Keratinocyte (primary cell): ENCODE measurements at regions not wholly inside any gene's neighbourhood (a gene's known extent, or its start where the extent isn't known, plus 50 kb on each side); places are given as distances from the start of the nearest gene placed in this dataset.

Experiments used
- DNase-seq: peaks from one replicate; pipeline ENCODE4 v3.0.0-alpha.2; 2011; ENCODE audit warnings: low read depth, missing footprints, low spot score
- FAIRE-seq: peaks from 2 replicates; lab custom pipeline; 2011; peaks lifted over from hg19 to GRCh38; lab: Jason Lieb, UNC
- H2AFZ ChIP-seq: 2 replicates; pipeline ENCODE4 v1.6.0; 2012; ENCODE audit warnings: low read length, control low read depth, inconsistent platforms; ENCODE audit not compliant: control insufficient read depth
- H3K27ac ChIP-seq: 2 replicates; pipeline ENCODE4 v1.5.1; 2011; ENCODE audit warnings: low read length; ENCODE audit not compliant: control insufficient read depth, insufficient read depth
- H3K27me3 ChIP-seq: 3 replicates; pipeline ENCODE4 v1.6.0; 2011; ENCODE audit warnings: low read length; ENCODE audit not compliant: control insufficient read depth, insufficient read depth; ENCODE audit errors: extremely low read depth
- H3K36me3 ChIP-seq, 2 experiments: 2 replicates in 1 of 2; 3 replicates in 1 of 2; pipeline ENCODE4 v1.5.1; 2011; ENCODE audit warnings: low read length in 2 of 2, mild to moderate bottlenecking in 1 of 2; ENCODE audit not compliant: control insufficient read depth in 2 of 2, insufficient read depth in 2 of 2; ENCODE audit errors: extremely low read depth in 1 of 2
- H3K4me1 ChIP-seq: 3 replicates; pipeline ENCODE4 v1.5.1; 2011; ENCODE audit warnings: low read length; ENCODE audit not compliant: control insufficient read depth, insufficient read depth; ENCODE audit errors: extremely low read depth
- H3K4me2 ChIP-seq: 3 replicates; pipeline ENCODE4 v1.6.0; 2011; ENCODE audit warnings: low read depth, low read length; ENCODE audit not compliant: control insufficient read depth, insufficient read depth; ENCODE audit errors: extremely low read depth
- H3K4me3 ChIP-seq, 3 experiments: fragments of 200-600 bp in 1 of 3; sonication (generic) in 1 of 3; 2 replicates in 2 of 3; 3 replicates in 1 of 3; pipeline ENCODE4 v1.5.1; 2011 to 2016; ENCODE audit warnings: low read length in 3 of 3, mild to moderate bottlenecking in 3 of 3, control low read depth in 2 of 3, inconsistent platforms in 1 of 3, low read depth in 1 of 3, mixed read lengths in 1 of 3, mixed run types in 1 of 3, moderate library complexity in 1 of 3; ENCODE audit not compliant: control insufficient read depth in 2 of 3, insufficient read depth in 2 of 3; ENCODE audit errors: extremely low read depth in 1 of 3
- H3K79me2 ChIP-seq: 2 replicates; pipeline ENCODE4 v1.6.0; 2012; ENCODE audit warnings: low read length; ENCODE audit not compliant: control insufficient read depth, insufficient read depth
- H3K9ac ChIP-seq: 3 replicates; pipeline ENCODE4 v1.6.0; 2011; ENCODE audit warnings: low read length; ENCODE audit not compliant: control insufficient read depth, insufficient read depth; ENCODE audit errors: extremely low read depth
- H3K9me1 ChIP-seq: 3 replicates; pipeline ENCODE4 v1.6.0; 2011; ENCODE audit warnings: low read length; ENCODE audit not compliant: control insufficient read depth, insufficient read depth; ENCODE audit errors: extremely low read depth
- H3K9me3 ChIP-seq: 2 replicates; pipeline ENCODE4 v1.5.1; 2012; ENCODE audit warnings: low read depth, low read length; ENCODE audit not compliant: control insufficient read depth
- H4K20me1 ChIP-seq: 3 replicates; pipeline ENCODE4 v1.6.0; 2011; ENCODE audit warnings: low read length; ENCODE audit not compliant: control insufficient read depth, insufficient read depth; ENCODE audit errors: extremely low read depth
- EZH2 ChIP-seq: IDR thresholded peaks from one replicate; pipeline ENCODE4 v1.6.1; 2012; ENCODE audit warnings: inconsistent platforms, mild to moderate bottlenecking, low read length, moderate library complexity
- dilution Hi-C: fragments of 300-500 bp; cut with MboI; formaldehyde crosslinking; loops from one replicate; pipeline ENCODE4 v1.7.0; 2020; ENCODE audit warnings: low sequenced_read_pairs; ENCODE audit not compliant: extremely low pct_ligation_motif_present
- TF ChIP-seq, protein P1 (sequence below), 3 experiments: IDR thresholded peaks in 1 of 3; conservative IDR thresholded peaks in 1 of 3; optimal IDR thresholded peaks in 1 of 3; 2 replicates in 2 of 3; 3 replicates in 1 of 3; pipeline versions ENCODE3 to v1.5.1; 2011; ENCODE audit warnings: low read length in 3 of 3, mild to moderate bottlenecking in 3 of 3, moderate library complexity in 2 of 3, control low read depth in 1 of 3, inconsistent platforms in 1 of 3; ENCODE audit not compliant: insufficient read depth in 2 of 3; ENCODE audit errors: extremely low read depth in 1 of 3

DNA sequence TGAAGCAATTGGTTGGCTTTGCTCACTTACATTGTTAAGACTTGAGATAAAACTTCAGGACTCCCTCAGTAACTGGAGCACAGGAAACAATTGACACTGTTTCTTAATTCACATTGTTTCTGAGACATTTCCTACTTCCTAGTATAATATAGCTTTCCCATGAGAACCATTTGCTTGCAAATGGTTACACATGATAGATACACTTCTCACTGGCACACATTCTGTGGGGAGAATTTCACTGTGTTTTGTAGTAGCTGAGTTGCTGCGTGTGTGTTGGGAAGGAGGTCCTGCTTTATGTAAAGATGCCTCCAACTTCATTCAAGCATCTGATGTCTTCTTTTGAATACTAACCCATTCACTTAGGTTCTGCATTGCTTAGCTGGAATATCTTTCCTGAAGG lies 85.3 kb upstream of the SLC4A4 start:
- DNase-seq: no peak
- TF ChIP-seq, protein P1, sequence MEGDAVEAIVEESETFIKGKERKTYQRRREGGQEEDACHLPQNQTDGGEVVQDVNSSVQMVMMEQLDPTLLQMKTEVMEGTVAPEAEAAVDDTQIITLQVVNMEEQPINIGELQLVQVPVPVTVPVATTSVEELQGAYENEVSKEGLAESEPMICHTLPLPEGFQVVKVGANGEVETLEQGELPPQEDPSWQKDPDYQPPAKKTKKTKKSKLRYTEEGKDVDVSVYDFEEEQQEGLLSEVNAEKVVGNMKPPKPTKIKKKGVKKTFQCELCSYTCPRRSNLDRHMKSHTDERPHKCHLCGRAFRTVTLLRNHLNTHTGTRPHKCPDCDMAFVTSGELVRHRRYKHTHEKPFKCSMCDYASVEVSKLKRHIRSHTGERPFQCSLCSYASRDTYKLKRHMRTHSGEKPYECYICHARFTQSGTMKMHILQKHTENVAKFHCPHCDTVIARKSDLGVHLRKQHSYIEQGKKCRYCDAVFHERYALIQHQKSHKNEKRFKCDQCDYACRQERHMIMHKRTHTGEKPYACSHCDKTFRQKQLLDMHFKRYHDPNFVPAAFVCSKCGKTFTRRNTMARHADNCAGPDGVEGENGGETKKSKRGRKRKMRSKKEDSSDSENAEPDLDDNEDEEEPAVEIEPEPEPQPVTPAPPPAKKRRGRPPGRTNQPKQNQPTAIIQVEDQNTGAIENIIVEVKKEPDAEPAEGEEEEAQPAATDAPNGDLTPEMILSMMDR (optimal IDR thresholded peaks at IDR 0.05 in 1 of 3, IDR thresholded peaks at IDR 0.05 in 1 of 3, conservative IDR thresholded peaks at IDR 0.05 in 1 of 3; ENCODE audit: extremely low read depth in 1 of 3, insufficient read depth in 2 of 3, low read length in 3 of 3): no peak
- no peak for TF ChIP-seq EZH2
- no peaks in the 10 kb centered on the region for H3K79me2 ChIP-seq
- no peak overlapping the region for H3K4me3 ChIP-seq
- peak overlapping the region; percentile 69 for H2AFZ ChIP-seq
- no peak overlapping the region for H3K4me2 ChIP-seq
- no peaks in the 10 kb centered on the region for H4K20me1 ChIP-seq
- no peak overlapping the region for H3K27ac ChIP-seq
- dilution Hi-C loops: no loop called here
- H3K4me1 ChIP-seq: peaks cover 3% of the 10 kb centered on the region
- no peaks in the 10 kb centered on the region for H3K27me3 ChIP-seq
- no peaks in the 10 kb centered on the region for H3K9me1 ChIP-seq
- no peaks in the 10 kb centered on the region for H3K36me3 ChIP-seq
- no peak for FAIRE-seq
- H3K9ac ChIP-seq: no peak overlapping the region
- H3K9me3 ChIP-seq: no peaks in the 10 kb centered on the region

- DNase-seq (no peak), FAIRE-seq (no peak)
- Histone ChIP-seq H3K4me3 (no peak overlapping the region), H3K79me2 (no peaks in the 10 kb centered on the region), H3K9me3 (no peaks in the 10 kb centered on the region), H3K27me3 (no peaks in the 10 kb centered on the region), H3K36me3 (no peaks in the 10 kb centered on the region), H4K20me1 (no peaks in the 10 kb centered on the region), H2AFZ (no peak overlapping the region), H3K9ac (no peak overlapping the region), H3K4me2 (no peak overlapping the region), H3K9me1 (no peaks in the 10 kb centered on the region), H3K4me1 (peaks cover 8% of the 10 kb centered on the region), H3K27ac (no peak overlapping the region)
- dilution Hi-C loops: no loop called here
- no peak for TF ChIP-seq EZH2
- TF ChIP-seq, protein P1 (optimal IDR thresholded peaks at IDR 0.05 in 1 of 3, IDR thresholded peaks at IDR 0.05 in 1 of 3, conservative IDR thresholded peaks at IDR 0.05 in 1 of 3; ENCODE audit: extremely low read depth in 1 of 3, insufficient read depth in 2 of 3, low read length in 3 of 3): no peak
Measured at GRCh38 chr4:71254451-71255012, 84.3 kb upstream of the SLC4A4 start.
